Astrocyte of the cerebellum (primary cell): ENCODE measurements at regions not wholly inside any gene's neighbourhood (a gene's known extent, or its start where the extent isn't known, plus 50 kb on each side); places are given as distances from the start of the nearest gene placed in this dataset.

Experiments
- DNase-seq: peaks from one replicate; pipeline ENCODE4 v3.0.0-alpha.2; 2011; ENCODE audit warnings: low read depth
- H3K4me3 ChIP-seq: 2 replicates; pipeline ENCODE4 v1.5.1; 2011; ENCODE audit warnings: mild to moderate bottlenecking, low read depth, low read length, moderate library complexity
- in situ Hi-C: cut with HindIII; loops from 2 replicates; pipeline ENCODE4 v1.10.0; 2017; ENCODE audit warnings: low sequenced_read_pairs
- TF ChIP-seq, protein P1 (sequence below): IDR thresholded peaks from 2 replicates; pipeline ENCODE4 v1.5.1; 2012; ENCODE audit warnings: low read length, low read depth, moderate library complexity, mild to moderate bottlenecking; ENCODE audit errors: missing control alignments

DNA sequence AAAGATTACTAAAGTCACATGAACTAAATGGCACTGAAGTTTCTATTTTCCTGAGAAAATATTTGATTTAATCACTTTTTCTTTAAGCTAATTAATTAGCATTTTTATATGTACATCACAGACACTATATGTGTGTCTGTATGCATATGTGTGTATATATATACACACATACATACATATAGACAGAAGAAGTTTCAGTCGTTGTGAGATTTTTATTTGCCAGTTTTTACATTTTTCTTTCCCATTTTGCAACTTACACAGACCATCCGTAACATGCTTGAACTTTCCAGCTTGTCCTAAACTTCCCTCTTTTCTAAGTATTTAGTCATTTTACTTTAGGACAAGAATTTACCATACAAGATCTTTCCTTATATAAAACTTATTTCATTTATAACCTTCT, 299.1 kb downstream of the IPO8 start:
- in situ Hi-C loops, result no loop called here
- TF ChIP-seq, protein P1, sequence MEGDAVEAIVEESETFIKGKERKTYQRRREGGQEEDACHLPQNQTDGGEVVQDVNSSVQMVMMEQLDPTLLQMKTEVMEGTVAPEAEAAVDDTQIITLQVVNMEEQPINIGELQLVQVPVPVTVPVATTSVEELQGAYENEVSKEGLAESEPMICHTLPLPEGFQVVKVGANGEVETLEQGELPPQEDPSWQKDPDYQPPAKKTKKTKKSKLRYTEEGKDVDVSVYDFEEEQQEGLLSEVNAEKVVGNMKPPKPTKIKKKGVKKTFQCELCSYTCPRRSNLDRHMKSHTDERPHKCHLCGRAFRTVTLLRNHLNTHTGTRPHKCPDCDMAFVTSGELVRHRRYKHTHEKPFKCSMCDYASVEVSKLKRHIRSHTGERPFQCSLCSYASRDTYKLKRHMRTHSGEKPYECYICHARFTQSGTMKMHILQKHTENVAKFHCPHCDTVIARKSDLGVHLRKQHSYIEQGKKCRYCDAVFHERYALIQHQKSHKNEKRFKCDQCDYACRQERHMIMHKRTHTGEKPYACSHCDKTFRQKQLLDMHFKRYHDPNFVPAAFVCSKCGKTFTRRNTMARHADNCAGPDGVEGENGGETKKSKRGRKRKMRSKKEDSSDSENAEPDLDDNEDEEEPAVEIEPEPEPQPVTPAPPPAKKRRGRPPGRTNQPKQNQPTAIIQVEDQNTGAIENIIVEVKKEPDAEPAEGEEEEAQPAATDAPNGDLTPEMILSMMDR, result no peak
- no peak overlapping the region for H3K4me3 ChIP-seq
- DNase-seq, result no peak

DNA sequence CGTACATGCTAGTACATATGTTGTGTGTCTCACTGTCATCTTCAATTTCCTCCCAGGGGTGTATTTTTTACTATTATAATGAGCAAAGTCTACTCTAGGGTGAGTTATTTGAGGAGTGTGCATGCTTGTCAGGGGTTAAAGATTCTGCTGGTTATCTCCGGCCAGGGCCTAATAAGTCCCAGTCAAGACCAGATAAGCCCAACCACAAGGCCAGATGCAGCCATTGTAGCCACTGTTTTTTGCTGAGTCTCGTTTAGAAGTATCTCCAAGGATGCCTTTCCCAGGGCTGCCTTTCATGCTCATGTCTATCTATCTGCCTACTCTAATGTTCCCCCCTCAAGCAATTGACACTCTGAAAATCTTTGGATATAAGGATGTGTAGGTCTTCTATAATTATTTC, 300.5 kb downstream of the IPO8 start:
- no peak for DNase-seq
- in situ Hi-C loops, result no loop called here
- H3K4me3 ChIP-seq, result no peak overlapping the region
- TF ChIP-seq, protein P1, result no peak

DNA sequence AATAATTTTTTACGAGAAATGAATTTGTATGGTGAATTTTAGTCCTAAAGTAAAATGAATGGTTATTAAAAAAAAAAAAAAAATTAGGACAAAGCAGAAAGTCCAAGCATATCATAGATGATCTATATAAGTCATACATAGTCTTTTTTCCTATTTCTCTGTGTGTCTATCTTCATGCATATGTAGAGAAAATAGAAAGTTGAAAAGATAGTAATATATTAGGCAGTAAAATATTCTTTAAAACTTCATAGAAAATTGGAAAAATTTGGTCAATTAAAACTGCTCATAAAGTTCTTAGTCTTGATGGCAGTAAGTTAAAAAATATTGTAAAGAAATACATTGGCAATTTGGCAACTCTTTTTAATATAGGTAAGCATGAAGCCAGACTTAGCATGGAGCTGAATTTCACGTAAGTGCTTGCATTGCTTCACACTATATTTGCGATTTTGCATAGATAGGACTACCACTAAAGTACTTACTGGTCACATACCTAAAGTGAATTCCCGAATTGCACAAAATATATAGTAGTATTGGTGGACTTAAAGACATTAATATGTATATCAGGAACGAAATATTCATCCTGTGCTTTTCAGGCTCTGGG, 303.8 kb downstream of the IPO8 start:
- TF ChIP-seq, protein P1, result no peak
- in situ Hi-C loops, result no loop called here
- H3K4me3 ChIP-seq, result no peak overlapping the region
- no peak for DNase-seq

DNA sequence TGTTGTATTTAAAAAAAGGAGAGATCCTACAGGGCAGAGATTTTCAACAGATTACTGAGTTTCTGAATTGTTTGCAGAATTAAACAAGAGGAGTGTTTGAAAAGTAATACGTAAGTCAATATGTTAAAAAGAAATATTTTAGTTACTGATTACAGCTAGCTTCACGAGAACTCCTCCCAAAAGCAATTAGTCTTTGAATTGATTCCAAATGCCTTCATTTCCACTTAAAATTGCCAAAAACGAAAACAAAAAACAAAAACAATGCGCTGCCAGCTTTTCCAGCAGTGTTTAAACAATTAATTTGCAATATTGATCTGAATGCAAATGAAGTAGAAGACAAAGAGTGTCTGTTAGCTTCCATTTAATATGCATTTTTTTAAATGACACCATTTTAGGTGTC, 310.0 kb downstream of the IPO8 start:
- TF ChIP-seq, protein P1, result no peak
- no peak for DNase-seq
- in situ Hi-C loops, result no loop called here
- H3K4me3 ChIP-seq, result no peak overlapping the region

DNA sequence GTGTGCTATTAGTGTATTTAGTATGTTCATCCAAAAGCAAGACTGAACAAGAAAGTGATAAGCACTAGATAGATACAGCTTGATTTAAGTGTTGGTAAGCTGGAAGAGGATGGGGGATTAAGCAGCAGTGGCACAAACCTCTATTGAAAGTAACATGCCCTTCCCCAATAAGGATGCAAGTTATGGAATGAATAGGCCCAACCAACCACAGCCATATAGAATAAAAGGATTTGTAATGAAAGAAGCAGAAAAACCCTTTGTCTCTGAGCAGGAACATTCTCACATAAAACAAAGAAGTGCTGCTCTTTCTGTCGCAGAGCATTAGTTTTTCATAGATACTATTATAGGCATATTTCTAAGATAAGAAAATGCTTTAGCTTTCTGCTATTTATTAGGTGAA, 310.7 kb downstream of the IPO8 start:
- DNase-seq, result no peak
- in situ Hi-C loops, result no loop called here
- TF ChIP-seq, protein P1, result no peak
- H3K4me3 ChIP-seq, result no peak overlapping the region

- no peak for DNase-seq
- no peak overlapping the region for H3K4me3 ChIP-seq
- TF ChIP-seq, protein P1, result no peak
- in situ Hi-C loops, result no loop called here
Observed at GRCh38 chr12:30378307-30378706, 317.4 kb downstream of the IPO8 start.
